ENCODE measurements at regions not wholly inside any gene's neighbourhood (a gene's known extent, or its start where the extent isn't known, plus 50 kb on each side); places are given as distances from the start of the nearest gene placed in this dataset.

DNA sequence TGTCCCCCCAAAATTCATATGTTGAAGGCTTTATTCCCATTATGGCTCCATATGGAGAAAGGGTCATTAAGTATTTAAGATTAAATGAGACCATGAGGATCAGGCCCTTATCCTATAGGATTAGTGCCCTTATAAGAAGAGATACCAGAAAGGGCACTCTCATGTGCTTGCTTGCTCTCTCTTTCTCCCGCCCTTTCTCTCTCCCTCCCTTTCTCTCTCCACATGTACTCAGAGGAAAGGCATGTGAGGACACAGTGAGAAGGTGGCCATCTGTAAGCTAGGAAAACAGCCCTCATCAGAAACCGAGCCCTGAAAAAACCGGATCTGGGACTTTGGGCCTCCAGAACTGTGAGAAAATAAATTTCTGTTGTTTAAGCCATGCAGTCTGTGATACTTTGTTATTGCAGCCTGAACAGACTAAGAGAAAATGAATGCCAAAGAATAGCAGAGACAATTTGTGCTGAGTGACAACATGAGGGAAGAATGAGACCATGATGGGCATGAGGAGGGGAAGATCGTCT, 300.0 kb upstream of the SLC39A10 start:
- TF ChIP-seq EZH2phosphoT487 (IDR thresholded peaks at IDR 0.05; ENCODE audit: low read depth) = no peak
- TF ChIP-seq, protein P1, sequence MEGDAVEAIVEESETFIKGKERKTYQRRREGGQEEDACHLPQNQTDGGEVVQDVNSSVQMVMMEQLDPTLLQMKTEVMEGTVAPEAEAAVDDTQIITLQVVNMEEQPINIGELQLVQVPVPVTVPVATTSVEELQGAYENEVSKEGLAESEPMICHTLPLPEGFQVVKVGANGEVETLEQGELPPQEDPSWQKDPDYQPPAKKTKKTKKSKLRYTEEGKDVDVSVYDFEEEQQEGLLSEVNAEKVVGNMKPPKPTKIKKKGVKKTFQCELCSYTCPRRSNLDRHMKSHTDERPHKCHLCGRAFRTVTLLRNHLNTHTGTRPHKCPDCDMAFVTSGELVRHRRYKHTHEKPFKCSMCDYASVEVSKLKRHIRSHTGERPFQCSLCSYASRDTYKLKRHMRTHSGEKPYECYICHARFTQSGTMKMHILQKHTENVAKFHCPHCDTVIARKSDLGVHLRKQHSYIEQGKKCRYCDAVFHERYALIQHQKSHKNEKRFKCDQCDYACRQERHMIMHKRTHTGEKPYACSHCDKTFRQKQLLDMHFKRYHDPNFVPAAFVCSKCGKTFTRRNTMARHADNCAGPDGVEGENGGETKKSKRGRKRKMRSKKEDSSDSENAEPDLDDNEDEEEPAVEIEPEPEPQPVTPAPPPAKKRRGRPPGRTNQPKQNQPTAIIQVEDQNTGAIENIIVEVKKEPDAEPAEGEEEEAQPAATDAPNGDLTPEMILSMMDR (IDR thresholded peaks at IDR 0.05; ENCODE audit: low read depth, low read length) = no peak
